GM18907 (cell line): ENCODE measurements at regions not wholly inside any gene's neighbourhood (a gene's known extent, or its start where the extent isn't known, plus 50 kb on each side); places are given as distances from the start of the nearest gene placed in this dataset.

Source experiments
- ATAC-seq: cut with Tn5 transposase; IDR thresholded peaks from one replicate; pipeline ENCODE4 v1.9.1; 2021; ENCODE audit warnings: mild to moderate bottlenecking, moderate library complexity; ENCODE audit not compliant: unreplicated experiment

- no peak for ATAC-seq
These were observed 51.6 kb upstream of the DYNLRB2 start for GRCh38 chr16:80489173-80489572.

GRCh38 chr16:80488167-80488566 lies 52.6 kb upstream of the DYNLRB2 start:
- no peak for ATAC-seq

DNA sequence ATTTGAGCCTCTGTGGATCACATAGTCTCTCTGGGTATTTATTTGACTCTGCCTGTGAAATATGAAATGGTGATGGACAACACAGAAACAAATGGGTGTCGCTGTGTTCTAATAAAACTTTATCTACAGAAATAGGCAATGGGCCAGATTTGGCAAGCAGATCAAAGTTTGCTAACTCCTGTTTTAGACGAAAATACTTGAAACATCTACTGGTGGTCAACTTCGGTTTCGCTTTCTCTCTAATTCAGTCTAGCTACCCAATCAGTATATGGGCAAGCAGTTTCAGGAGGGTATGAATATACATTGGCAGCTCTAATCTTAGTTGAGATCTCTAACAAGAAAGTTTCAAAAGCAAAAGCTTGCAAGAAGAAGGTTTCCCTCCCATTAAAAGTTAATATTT lies 60.1 kb upstream of the DYNLRB2 start:
- peak; percentile 97 for ATAC-seq

GRCh38 chr16:80477838-80478237 lies 63.0 kb upstream of the DYNLRB2 start:
- ATAC-seq = no peak

- no peak for ATAC-seq
These were observed 72.8 kb upstream of the DYNLRB2 start for GRCh38 chr16:80468029-80468428.

DNA sequence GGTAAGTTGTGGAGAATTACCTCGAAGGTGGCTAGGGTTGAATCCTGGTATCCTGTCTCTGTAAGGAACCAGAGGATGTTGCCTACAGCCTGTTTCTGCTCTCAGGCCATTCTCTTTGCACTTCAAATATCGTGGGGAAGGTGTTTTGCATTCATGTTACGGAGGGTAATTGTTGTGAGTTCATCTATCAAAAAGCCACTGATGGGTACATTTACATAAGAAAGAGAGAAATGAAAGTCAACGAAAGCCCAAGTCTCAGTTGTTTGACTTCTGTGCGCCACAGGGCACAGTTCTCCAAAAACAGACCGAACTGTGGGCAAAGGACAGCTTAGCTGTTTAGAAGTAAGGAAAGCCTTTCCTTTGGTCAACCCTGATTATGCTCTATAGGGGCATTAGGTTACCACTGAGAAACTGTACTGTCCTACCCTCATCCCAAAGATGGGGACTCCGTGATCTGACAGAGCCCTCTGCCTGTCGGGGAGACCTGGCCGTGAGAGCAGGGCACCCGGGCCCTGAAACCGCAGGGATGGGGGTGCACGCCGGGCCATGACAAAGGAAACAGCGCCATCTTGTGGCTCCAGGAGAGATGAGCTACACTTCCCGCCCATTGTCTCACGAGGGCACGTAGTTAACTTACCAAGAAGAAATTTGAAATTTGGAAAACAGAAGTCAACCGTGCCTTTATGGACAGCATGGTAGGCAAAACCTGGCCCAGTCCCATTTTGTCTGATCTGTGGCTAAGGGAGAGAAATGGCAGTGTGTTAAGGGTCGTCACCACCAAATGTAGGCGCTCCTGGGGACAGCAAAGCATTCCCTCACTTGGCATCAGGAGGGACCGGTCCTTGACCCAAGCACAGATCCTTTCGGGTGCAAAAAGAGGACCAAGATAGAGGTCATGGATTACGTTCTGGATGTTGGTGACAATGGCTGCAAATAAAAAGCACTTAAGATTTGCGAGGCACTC lies 74.5 kb upstream of the DYNLRB2 start:
- peak; percentile 87 for ATAC-seq

- ATAC-seq = no peak
These were observed 76.9 kb upstream of the DYNLRB2 start for GRCh38 chr16:80463751-80464495.

DNA sequence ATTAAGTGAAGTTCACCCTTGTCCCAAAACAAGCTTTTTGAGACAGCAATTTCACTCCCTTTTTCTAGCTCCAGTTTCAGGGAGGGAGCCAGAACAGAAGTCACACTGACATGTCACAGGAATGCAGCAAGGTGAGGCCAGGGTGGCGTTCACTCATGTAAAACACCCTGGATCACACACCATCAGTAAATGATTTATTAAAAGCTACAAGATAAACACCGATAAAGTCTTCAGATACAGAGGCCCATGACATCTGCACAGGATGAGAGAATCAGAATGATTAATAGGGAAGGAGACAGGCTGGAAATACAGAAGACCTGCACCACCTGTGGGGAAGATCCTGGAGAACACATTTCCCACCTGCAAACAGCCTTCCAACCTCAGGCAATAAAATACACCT lies 77.5 kb upstream of the DYNLRB2 start:
- ATAC-seq = no peak

- ATAC-seq = no peak
These were observed 77.9 kb upstream of the DYNLRB2 start for GRCh38 chr16:80462917-80463316.

- no peak for ATAC-seq
These were observed 79.8 kb upstream of the DYNLRB2 start for GRCh38 chr16:80460988-80461387.

GRCh38 chr16:80459966-80460365 lies 80.8 kb upstream of the DYNLRB2 start:
- no peak for ATAC-seq

- ATAC-seq = no peak
These were observed 81.4 kb upstream of the DYNLRB2 start for GRCh38 chr16:80459331-80459777.

DNA sequence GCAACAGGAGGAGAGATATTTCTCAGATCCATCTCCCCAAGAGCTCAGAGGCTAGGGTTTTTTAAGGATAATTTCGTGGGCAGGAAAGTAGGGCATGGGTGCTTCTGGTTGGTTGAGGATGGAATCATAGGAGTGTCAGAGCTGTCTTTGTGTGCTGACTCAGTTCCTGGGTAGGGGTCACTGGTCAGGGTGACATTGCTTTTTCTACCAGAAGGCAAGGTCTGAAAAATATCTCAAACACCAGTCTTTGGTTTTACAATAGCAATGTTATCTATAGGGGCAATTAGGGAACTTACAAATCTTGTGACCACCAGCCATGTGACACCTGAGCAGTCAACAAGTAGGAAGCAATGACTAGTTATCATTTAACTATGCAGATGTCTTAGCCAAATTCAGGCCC lies 82.9 kb upstream of the DYNLRB2 start:
- ATAC-seq = no peak

- ATAC-seq = no peak
These were observed 86.0 kb upstream of the DYNLRB2 start for GRCh38 chr16:80454802-80455201.

- ATAC-seq = no peak
These were observed 91.4 kb upstream of the DYNLRB2 start for GRCh38 chr16:80449392-80449791.

- ATAC-seq = no peak
These were observed 93.6 kb upstream of the DYNLRB2 start for GRCh38 chr16:80447241-80447640.

- no peak for ATAC-seq
These were observed 98.0 kb upstream of the DYNLRB2 start for GRCh38 chr16:80442779-80443178.

GRCh38 chr16:80441935-80442334 lies 98.9 kb upstream of the DYNLRB2 start:
- no peak for ATAC-seq

GRCh38 chr16:80440667-80441066 lies 100.1 kb upstream of the DYNLRB2 start:
- ATAC-seq = no peak

DNA sequence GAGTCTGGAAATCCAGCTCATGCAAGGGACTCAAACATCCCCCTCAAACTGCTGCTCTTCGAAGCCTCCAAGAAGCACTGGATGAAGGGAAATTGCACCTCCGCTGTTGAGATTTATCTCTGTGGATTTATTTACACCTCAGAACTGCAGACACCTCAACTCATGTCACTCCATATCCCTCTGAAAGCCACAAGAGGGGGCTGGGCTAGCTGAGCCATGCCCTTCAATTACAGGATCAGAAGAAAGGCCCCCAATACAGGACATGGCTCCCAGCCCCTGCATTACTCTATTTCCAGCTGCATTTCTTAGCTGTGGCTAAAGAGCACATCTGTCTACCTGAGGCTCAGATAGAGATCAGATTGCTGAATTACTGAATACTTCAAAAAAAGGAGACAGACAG lies 103.1 kb upstream of the DYNLRB2 start:
- no peak for ATAC-seq

DNA sequence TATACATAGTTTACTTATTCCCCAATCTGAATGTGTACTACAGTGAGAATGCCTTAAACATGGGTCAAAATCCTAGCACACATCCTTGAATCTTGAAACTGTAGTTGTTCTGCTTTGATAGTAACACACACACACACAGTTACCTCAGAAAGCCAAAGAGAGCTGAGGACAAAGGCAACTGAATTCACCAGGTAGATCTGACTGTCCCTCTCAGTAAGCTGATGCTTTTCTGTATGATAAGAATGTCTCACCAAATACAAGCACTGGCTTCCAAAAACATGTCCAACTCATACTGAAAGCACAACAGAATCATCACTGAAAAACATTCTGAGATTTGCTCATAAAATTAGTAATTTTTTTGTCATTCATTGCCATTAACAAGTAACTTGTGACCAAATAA lies 104.3 kb upstream of the DYNLRB2 start:
- ATAC-seq = no peak

DNA sequence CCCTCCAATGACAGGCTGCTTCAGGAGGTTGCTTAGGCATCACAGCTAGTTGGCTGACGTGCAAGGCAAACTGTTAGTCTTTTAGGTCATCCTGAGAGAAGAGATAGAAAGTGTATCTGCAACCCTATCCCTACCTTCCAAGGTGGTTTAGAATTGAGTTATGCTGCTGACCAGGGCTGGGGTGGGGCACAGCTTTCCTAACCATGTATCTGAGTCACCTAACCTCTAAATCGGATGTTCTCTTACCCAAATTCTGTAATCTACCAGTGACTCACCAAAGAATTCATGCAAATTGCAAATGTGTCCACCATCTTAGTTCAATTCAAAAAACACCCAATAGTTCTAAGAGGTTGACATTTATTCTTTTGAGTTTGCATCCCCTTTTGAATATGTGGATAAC lies 107.2 kb upstream of the DYNLRB2 start:
- ATAC-seq = no peak
